IMR-90 (cell line): ENCODE measurements at regions not wholly inside any gene's neighbourhood (a gene's known extent, or its start where the extent isn't known, plus 50 kb on each side); places are given as distances from the start of the nearest gene placed in this dataset.
A peak's percentile ranks its signal among the peaks of the same experiment; 100 is the strongest.
"Not testable (repeated sequence)": the region's sequence is repeated elsewhere in the genome, so short reads cannot be mapped to it uniquely, and the experiment has no call there.

Experiments
- ATAC-seq: fragments of 200-7000 bp; cut with Tn5 transposase; 2 replicates; pipeline ENCODE4 v1.9.1; 2020; ENCODE audit warnings: low read depth, mild to moderate bottlenecking, moderate library complexity
- BruUV-seq: library from RNA; stranded (reverse); fragments of 400-500 nt; replicated peaks from 2 replicates; lab custom pipeline; 2021; lab: Mats Ljungman, UMichigan
- CTCF ChIA-PET: fragments of 300-600 bp; formaldehyde crosslinking; extraction: SDS; loops from one replicate; lab custom pipeline; 2021; ENCODE audit warnings: antibody characterized with exemption; lab: Yijun Ruan, JAX
- POLR2A ChIA-PET: fragments of 300-600 bp; sonication (Branson Sonifier 250); formaldehyde crosslinking; loops from one replicate; lab custom pipeline; 2022; ENCODE audit warnings: antibody characterized with exemption; ENCODE audit not compliant: unreplicated experiment; lab: Charles Lee
- DNase-seq: peaks from one replicate; pipeline ENCODE4 v3.0.0; 2013
- H2AFZ ChIP-seq: replicated peaks from 2 replicates; pipeline ENCODE3; 2013; ENCODE audit warnings: low read length, mild to moderate bottlenecking; ENCODE audit not compliant: poor library complexity
- H2AK5ac ChIP-seq: 2 replicates; pipeline ENCODE4 v1.6.1; 2013; ENCODE audit warnings: low read depth, low read length, inconsistent platforms
- H2AK9ac ChIP-seq: replicated peaks from 2 replicates; pipeline ENCODE3; 2013; ENCODE audit warnings: mild to moderate bottlenecking, low read depth, low read length, moderate library complexity; ENCODE audit not compliant: poor library complexity
- H2BK120ac ChIP-seq: 2 replicates; pipeline ENCODE4 v1.6.1; 2013; ENCODE audit warnings: low read depth, low read length, inconsistent platforms
- H2BK15ac ChIP-seq: 3 replicates; pipeline ENCODE4 v1.6.1; 2013; ENCODE audit warnings: low read depth, low read length, inconsistent platforms
- H2BK20ac ChIP-seq: 2 replicates; pipeline ENCODE4 v1.6.1; 2013; ENCODE audit warnings: low read depth, mild to moderate bottlenecking, inconsistent platforms, low read length, moderate library complexity
- H2BK5ac ChIP-seq: 2 replicates; pipeline ENCODE4 v1.6.1; 2013; ENCODE audit warnings: mild to moderate bottlenecking, low read depth, low read length, inconsistent platforms; ENCODE audit not compliant: poor library complexity, severe bottlenecking
- H3K14ac ChIP-seq: replicated peaks from 2 replicates; pipeline ENCODE4 v1.6.1; 2013; ENCODE audit warnings: low read depth, low read length, inconsistent platforms
- H3K18ac ChIP-seq: 2 replicates; pipeline ENCODE4 v1.6.1; 2013; ENCODE audit warnings: low read depth, low read length, control low read depth
- H3K23ac ChIP-seq: 2 replicates; pipeline ENCODE4 v1.6.1; 2013; ENCODE audit warnings: low read depth, low read length, inconsistent platforms
- H3K27ac ChIP-seq: 2 replicates; pipeline ENCODE4 v1.5.1; 2013; ENCODE audit warnings: mild to moderate bottlenecking, control low read depth, low read length; ENCODE audit not compliant: insufficient read depth
- H3K27me3 ChIP-seq: 2 replicates; pipeline ENCODE4 v1.6.1; 2013; ENCODE audit warnings: low read length; ENCODE audit not compliant: control insufficient read depth, insufficient read depth
- H3K36me3 ChIP-seq: 2 replicates; pipeline ENCODE4 v1.6.1; 2013; ENCODE audit warnings: low read length, mixed read lengths; ENCODE audit not compliant: control insufficient read depth, insufficient read depth
- H3K4ac ChIP-seq: 2 replicates; pipeline ENCODE4 v1.6.1; 2013; ENCODE audit warnings: low read depth, low read length, inconsistent platforms
- H3K4me1 ChIP-seq: 2 replicates; pipeline ENCODE4 v1.6.1; 2013; ENCODE audit warnings: low read length, mixed read lengths; ENCODE audit not compliant: control insufficient read depth, insufficient read depth
- H3K4me2 ChIP-seq: 2 replicates; pipeline ENCODE4 v1.6.1; 2013; ENCODE audit warnings: low read depth, mild to moderate bottlenecking, control low read depth, low read length, moderate library complexity
- H3K4me3 ChIP-seq: 2 replicates; pipeline ENCODE4 v1.5.1; 2013; ENCODE audit warnings: low read depth, mild to moderate bottlenecking, control low read depth, low read length, moderate library complexity; ENCODE audit not compliant: insufficient read depth
- H3K56ac ChIP-seq: 2 replicates; pipeline ENCODE4 v1.6.1; 2013; ENCODE audit warnings: low read length, inconsistent platforms; ENCODE audit not compliant: insufficient read depth; ENCODE audit errors: extremely low read depth
- H3K79me1 ChIP-seq, 2 experiments: 2 replicates each; pipeline ENCODE4 v1.6.1; 2013; ENCODE audit warnings: low read length in 2 of 2, inconsistent platforms in 1 of 2, low read depth in 1 of 2
- H3K9ac ChIP-seq: 2 replicates; pipeline ENCODE4 v1.6.1; 2013; ENCODE audit warnings: low read depth, low read length, control low read depth
- H3K9me1 ChIP-seq: 2 replicates; pipeline ENCODE4 v1.6.1; 2013; ENCODE audit warnings: low read length, inconsistent platforms; ENCODE audit not compliant: insufficient read depth
- H3K9me3 ChIP-seq: 2 replicates; pipeline ENCODE4 v1.6.1; 2013; ENCODE audit warnings: low read length; ENCODE audit not compliant: control insufficient read depth, insufficient read depth
- H4K20me1 ChIP-seq: 2 replicates; pipeline ENCODE4 v1.6.1; 2013; ENCODE audit warnings: low read length, inconsistent platforms; ENCODE audit not compliant: insufficient read depth
- H4K5ac ChIP-seq: 2 replicates; pipeline ENCODE4 v1.6.1; 2013; ENCODE audit warnings: mild to moderate bottlenecking, low read depth, low read length, control low read depth
- H4K8ac ChIP-seq, 2 experiments: 2 replicates each; pipeline ENCODE4 v1.6.1; 2013; ENCODE audit warnings: low read depth in 2 of 2, low read length in 2 of 2, control low read depth in 1 of 2, inconsistent platforms in 1 of 2
- H4K91ac ChIP-seq: 2 replicates; pipeline ENCODE4 v1.6.1; 2013; ENCODE audit warnings: low read depth, low read length, inconsistent platforms; ENCODE audit not compliant: insufficient read depth
- CEBPB ChIP-seq: IDR thresholded peaks from 2 replicates; pipeline ENCODE4 v1.6.1; 2012; ENCODE audit warnings: low read depth, low read length, improper control_type of control experiment
- WGBS, 2 experiments: methylation state at CpG; one replicate each; pipeline versions ENCODE4 v1.1.5 to v1.1.7; 2013; ENCODE audit warnings: missing lambda C conversion rate in 2 of 2; ENCODE audit not compliant: insufficient read length in 1 of 2; ENCODE audit errors: extremely low coverage in 2 of 2; 5-methylcytosine and 5-hydroxymethylcytosine counted together
- dilution Hi-C: fragments of 300-500 bp; cut with HindIII; formaldehyde crosslinking; loops from one replicate; pipeline ENCODE4 v1.14.3; 2018; ENCODE audit warnings: low sequenced_read_pairs; ENCODE audit not compliant: unreplicated experiment
- in situ Hi-C: fragments of 300-500 bp; cut with MboI; formaldehyde crosslinking; loops from 3 replicates; pipeline ENCODE4 v1.14.3; 2019; ENCODE audit warnings: low sequenced_read_pairs, inconsistent platforms, mixed read lengths
- intact Hi-C: fragments of 100-400 bp; cut with micrococcal nuclease; formaldehyde crosslinking; loops from 2 replicates; pipeline ENCODE4 v1.10.0; 2022
- microRNA-seq, 2 experiments: library from miRNA; stranded (forward) in 1 of 2; unstranded in 1 of 2; fragments of 10-50 nt in 1 of 2; fragments of <30 nt in 1 of 2; gene quantifications in 1 of 2; microRNA quantifications in 1 of 2; one replicate each; pipeline versions ENCODE3 to v1.1.0; 2013 to 2020; ENCODE audit not compliant: insufficient read depth in 1 of 2, insufficient read length in 1 of 2, unreplicated experiment in 1 of 2
- small RNA-seq, 5 experiments: library from RNA; depleted of rRNA; stranded (forward); fragments of <200 nt; gene quantifications; one replicate each; pipeline ENCODE3, GENCODE V24; 2012

DNA sequence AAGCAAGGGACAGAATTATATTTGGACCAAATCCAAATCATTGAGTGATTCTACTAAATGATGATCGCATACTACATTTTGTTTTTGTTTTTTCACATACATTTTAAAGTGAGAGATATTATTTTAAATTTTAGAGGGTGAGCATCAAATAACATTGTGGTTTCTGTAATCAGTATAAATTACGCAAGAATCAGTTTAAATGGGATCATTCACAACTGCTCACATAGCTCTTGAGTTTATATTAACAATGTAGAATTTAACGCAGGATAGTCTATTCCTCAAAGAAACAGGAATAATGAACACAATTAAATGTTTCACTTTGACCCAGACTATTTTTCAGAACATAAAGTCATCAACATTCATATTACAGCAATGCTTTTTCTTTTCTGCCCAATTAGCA is 51.2 kb upstream of the PDPR start:
- H3K27ac ChIP-seq, H2BK5ac ChIP-seq, intact Hi-C loops, POLR2A ChIA-PET, H4K8ac ChIP-seq, H2AK9ac ChIP-seq, H3K4me3 ChIP-seq, H3K4ac ChIP-seq, DNase-seq, H4K91ac ChIP-seq, H2AK5ac ChIP-seq, CTCF ChIA-PET, H3K9ac ChIP-seq, BruUV-seq, H4K5ac ChIP-seq, ATAC-seq, in situ Hi-C loops, H3K18ac ChIP-seq, H3K27me3 ChIP-seq, H3K4me1 ChIP-seq, H2BK20ac ChIP-seq, H3K23ac ChIP-seq, H3K9me1 ChIP-seq, H3K56ac ChIP-seq, H3K4me2 ChIP-seq, H3K14ac ChIP-seq, H3K9me3 ChIP-seq, dilution Hi-C loops, H2AFZ ChIP-seq, H2BK15ac ChIP-seq, H3K36me3 ChIP-seq, H2BK120ac ChIP-seq: not testable (repeated sequence)
- H4K20me1 ChIP-seq = peaks cover 32% of the 10 kb centered on the region
- H3K79me1 ChIP-seq = peaks cover 0 to 27% of the 10 kb centered on the region in 2 experiments; a peak in 3 of 4 replicates
- peak; percentile 47 for TF ChIP-seq CEBPB
- no CpG with 5 or more reads among the region's 3 CpGs for WGBS, 2 experiments

Small RNA genes lying in the stretch of these regions (microRNA-seq; reads per million reads assigned to microRNA genes)
- 0 reads per million in 2 experiments for gene MIR1972-2

Small RNA genes lying in the stretch of these regions (small RNA-seq; reads per million reads assigned to genes)
- gene MIR1972-2 = 0 reads per million in 5 experiments
